HCT116 (cell line): ENCODE measurements at regions not wholly inside any gene's neighbourhood (a gene's known extent, or its start where the extent isn't known, plus 50 kb on each side); places are given as distances from the start of the nearest gene placed in this dataset.

Experiments
- ATAC-seq: fragments of 200-7000 bp; cut with Tn5 transposase; 2 replicates; pipeline ENCODE4 v1.9.1; 2020; ENCODE audit warnings: mild to moderate bottlenecking, moderate library complexity
- BruUV-seq: library from RNA; stranded (reverse); fragments of 400-500 nt; replicated peaks from 2 replicates; lab custom pipeline; 2021; lab: Mats Ljungman, UMichigan
- CTCF ChIA-PET: fragments of 300-600 bp; sonication (Branson Sonifier 250); formaldehyde crosslinking; loops from one replicate; lab custom pipeline; 2021; ENCODE audit warnings: antibody characterized with exemption; lab: Charles Lee
- POLR2A ChIA-PET: fragments of 300-600, 350-600 bp; sonication (Branson Sonifier 250); formaldehyde crosslinking; loops from one replicate; lab custom pipeline; 2021; ENCODE audit warnings: antibody characterized with exemption; lab: Charles Lee
- RAD21 ChIA-PET, 2 experiments: fragments of 300-600 bp; sonication (Branson Sonifier 250); formaldehyde crosslinking; loops; one replicate each; lab custom pipeline; 2023; ENCODE audit warnings: low total read pairs in 2 of 2; ENCODE audit not compliant: uncharacterized antibody in 2 of 2, unreplicated experiment in 2 of 2, low non-redundant PET in 1 of 2; lab: Charles Lee
- DNase-seq: peaks from one replicate; pipeline ENCODE4 v3.0.0-alpha.2; 2010; ENCODE audit warnings: low read depth, low spot score
- H2AFZ ChIP-seq: fragments of 200-600 bp; shearing (Covaris generic), sonication (generic); 2 replicates; pipeline ENCODE4 v1.6.1; 2017; ENCODE audit warnings: low read depth, mixed run types, mixed read lengths, antibody characterized with exemption, low read length; ENCODE audit not compliant: poor library complexity, severe bottlenecking
- H3K27ac ChIP-seq: 2 replicates; pipeline ENCODE4 v1.5.1; 2012; ENCODE audit warnings: low read depth, low read length
- H3K27me3 ChIP-seq: fragments of 200-600 bp; sonication (generic); 2 replicates; pipeline ENCODE4 v1.6.1; 2016; ENCODE audit warnings: mixed run types, low read length, mixed read lengths; ENCODE audit not compliant: insufficient read depth
- H3K36me3 ChIP-seq, 2 experiments: fragments of 200-500 bp in 1 of 2; fragments of 200-600 bp in 1 of 2; sonication (Bioruptor generic) in 1 of 2; sonication (generic) in 1 of 2; 2 replicates each; pipeline versions ENCODE4 v1.5.1 to v1.6.1; 2014 to 2016; ENCODE audit warnings: low read length in 2 of 2, inconsistent platforms in 1 of 2, mixed read lengths in 1 of 2, mixed run types in 1 of 2; ENCODE audit not compliant: insufficient read depth in 2 of 2, control insufficient read depth in 1 of 2
- H3K4me1 ChIP-seq, 2 experiments: fragments of 200-600 bp in 1 of 2; sonication (generic) in 1 of 2; 2 replicates each; pipeline versions ENCODE4 v1.5.1 to v1.6.1; 2012 to 2017; ENCODE audit warnings: low read length in 2 of 2, inconsistent platforms in 1 of 2, mild to moderate bottlenecking in 1 of 2, mixed read lengths in 1 of 2, mixed run types in 1 of 2, moderate library complexity in 1 of 2; ENCODE audit not compliant: insufficient read depth in 2 of 2, control insufficient read depth in 1 of 2
- H3K4me2 ChIP-seq: fragments of 200-600 bp; sonication (generic); 2 replicates; pipeline ENCODE4 v1.6.1; 2017; ENCODE audit warnings: mixed run types, low read length, mixed read lengths
- H3K4me3 ChIP-seq, 2 experiments: fragments of 200-600 bp in 1 of 2; sonication (generic) in 1 of 2; replicated peaks in 1 of 2; 2 replicates each; pipeline ENCODE4 v1.5.1; 2011 to 2016; ENCODE audit warnings: low read length in 2 of 2, control low read depth in 1 of 2, low read depth in 1 of 2, mild to moderate bottlenecking in 1 of 2, mixed read lengths in 1 of 2, mixed run types in 1 of 2
- H3K79me2 ChIP-seq: fragments of 200-600 bp; sonication (generic); 2 replicates; pipeline ENCODE4 v1.6.1; 2017; ENCODE audit warnings: mild to moderate bottlenecking, mixed run types, low read length, moderate library complexity, mixed read lengths; ENCODE audit not compliant: insufficient read depth
- H3K9ac ChIP-seq: fragments of 200-600 bp; sonication (generic); 2 replicates; pipeline ENCODE4 v1.6.1; 2016; ENCODE audit warnings: low read length, mixed read lengths
- H3K9me2 ChIP-seq: fragments of 200-600 bp; sonication (generic), shearing (Covaris generic); 2 replicates; pipeline ENCODE4 v1.6.1; 2017; ENCODE audit warnings: mixed run types, mild to moderate bottlenecking, moderate library complexity; ENCODE audit not compliant: insufficient read depth
- H3K9me3 ChIP-seq, 2 experiments: fragments of 200-500 bp in 1 of 2; fragments of 200-600 bp in 1 of 2; sonication (Bioruptor generic) in 1 of 2; sonication (generic) in 1 of 2; 2 replicates each; pipeline ENCODE4 v1.6.1; 2014 to 2017; ENCODE audit warnings: low read length in 2 of 2, mixed read lengths in 2 of 2, inconsistent platforms in 1 of 2, low read depth in 1 of 2, mild to moderate bottlenecking in 1 of 2, mixed run types in 1 of 2, moderate library complexity in 1 of 2; ENCODE audit not compliant: control insufficient read depth in 1 of 2, insufficient read depth in 1 of 2
- H4K20me1 ChIP-seq: fragments of 200-600 bp; sonication (generic), shearing (Covaris generic); 2 replicates; pipeline ENCODE4 v1.6.1; 2017; ENCODE audit warnings: mixed run types, mild to moderate bottlenecking, moderate library complexity; ENCODE audit not compliant: insufficient read depth
- CTCF ChIP-seq, 3 experiments: fragments of 200-600 bp in 1 of 3; sonication (generic) in 1 of 3; IDR thresholded peaks in 2 of 3; conservative IDR thresholded peaks in 1 of 3; 2 replicates each; pipeline ENCODE4 v1.5.1; 2012 to 2017; ENCODE audit warnings: low read depth in 2 of 3, low read length in 2 of 3, antibody characterized with exemption in 1 of 3, borderline replicate concordance in 1 of 3, control low read depth in 1 of 3, mild to moderate bottlenecking in 1 of 3, mixed read lengths in 1 of 3, mixed run types in 1 of 3, moderate library complexity in 1 of 3; ENCODE audit not compliant: insufficient read depth in 1 of 3
- EGR1 ChIP-seq: IDR thresholded peaks from 2 replicates; pipeline ENCODE4 v1.6.1; 2012; ENCODE audit warnings: low read depth
- EZH2 ChIP-seq: fragments of 200-600 bp; sonication (generic); IDR thresholded peaks from 2 replicates; pipeline ENCODE4 v1.6.1; 2017; ENCODE audit warnings: antibody characterized with exemption, mixed run types
- EZH2phosphoT487 ChIP-seq: fragments of 200-600 bp; IDR thresholded peaks from 2 replicates; pipeline ENCODE4 v1.6.1; 2018; ENCODE audit warnings: antibody characterized with exemption, borderline replicate concordance
- FOSL1 ChIP-seq: IDR thresholded peaks from 2 replicates; pipeline ENCODE4 v1.6.1; 2012; ENCODE audit warnings: low read depth
- POLR2AphosphoS5 ChIP-seq: IDR thresholded peaks from 2 replicates; pipeline ENCODE4 v1.6.1; 2011; ENCODE audit warnings: mild to moderate bottlenecking, low read depth, low read length, moderate library complexity
- RAD21 ChIP-seq: IDR thresholded peaks from 2 replicates; pipeline ENCODE4 v1.6.1; 2012; ENCODE audit warnings: low read depth, mild to moderate bottlenecking
- SIN3A ChIP-seq: IDR thresholded peaks from 2 replicates; pipeline ENCODE4 v1.6.1; 2012; ENCODE audit warnings: low read depth
- SP1 ChIP-seq: IDR thresholded peaks from 2 replicates; pipeline ENCODE4 v1.6.1; 2012; ENCODE audit warnings: low read depth
- SRF ChIP-seq: IDR thresholded peaks from 2 replicates; pipeline ENCODE4 v1.6.1; 2012; ENCODE audit warnings: low read depth
- ZFX ChIP-seq: fragments of 450-650 bp; IDR thresholded peaks from 2 replicates; pipeline ENCODE4 v1.6.1; 2017
- ZNF274 ChIP-seq: fragments of 200-500 bp; sonication (Bioruptor generic); IDR thresholded peaks from 2 replicates; pipeline ENCODE4 v1.6.1; 2014; ENCODE audit warnings: mild to moderate bottlenecking, low read depth, low read length, inconsistent platforms
- intact Hi-C: fragments of 100-400 bp; cut with micrococcal nuclease; formaldehyde crosslinking; loops from 2 replicates; pipeline ENCODE4 v1.10.0; 2022

- Histone ChIP-seq H3K79me2 (no peaks in the 10 kb centered on the region), H3K9me3 (no peaks in the 10 kb centered on the region), H3K9me2 (no peaks in the 10 kb centered on the region), H3K9ac (no peak overlapping the region), H3K27me3 (no peaks in the 10 kb centered on the region), H2AFZ (no peak overlapping the region), H3K4me1 (peaks cover 5 to 16% of the 10 kb centered on the region in 2 experiments; a peak in 3 of 4 replicates), H3K36me3 (no peaks in the 10 kb centered on the region), H3K27ac (no peak overlapping the region), H3K4me3 (no peak overlapping the region), H3K4me2 (no peak overlapping the region), H4K20me1 (no peaks in the 10 kb centered on the region)
- no TSS peak for BruUV-seq
- ATAC-seq (no peak), DNase-seq (no peak)
- ChIA-PET POLR2A (no interaction called here), RAD21 (no interaction called here), CTCF (interaction anchor here (2.3 kb wide), 1 partner anchor 15 kb away, joined by 6 read pairs; no protein-coding TSS in a partner anchor)
- no peak for TF ChIP-seq EGR1
- TF ChIP-seq EZH2, result no peak
- TF ChIP-seq SRF, result no peak
- no peak for TF ChIP-seq RAD21
- no peak for TF ChIP-seq CTCF (IDR thresholded peaks at IDR 0.05 in 2 of 3, conservative IDR thresholded peaks at IDR 0.05 in 1 of 3; ENCODE audit: borderline replicate concordance in 1 of 3, insufficient read depth in 1 of 3, low read depth in 2 of 3, low read length in 2 of 3)
- no peak for TF ChIP-seq FOSL1
- no peak for TF ChIP-seq SIN3A
- TF ChIP-seq EZH2phosphoT487, result no peak
- TF ChIP-seq SP1, result no peak
- no peak for TF ChIP-seq ZFX
- no peak for TF ChIP-seq ZNF274
- no peak for TF ChIP-seq POLR2AphosphoS5
- intact Hi-C loops, result no loop called here
These were observed 58.8 kb downstream of the CCDC54 start for GRCh38 chr3:107436029-107436428.
